ENCODE measurements at regions not wholly inside any gene's neighbourhood (a gene's known extent, or its start where the extent isn't known, plus 50 kb on each side); places are given as distances from the start of the nearest gene placed in this dataset.

DNA sequence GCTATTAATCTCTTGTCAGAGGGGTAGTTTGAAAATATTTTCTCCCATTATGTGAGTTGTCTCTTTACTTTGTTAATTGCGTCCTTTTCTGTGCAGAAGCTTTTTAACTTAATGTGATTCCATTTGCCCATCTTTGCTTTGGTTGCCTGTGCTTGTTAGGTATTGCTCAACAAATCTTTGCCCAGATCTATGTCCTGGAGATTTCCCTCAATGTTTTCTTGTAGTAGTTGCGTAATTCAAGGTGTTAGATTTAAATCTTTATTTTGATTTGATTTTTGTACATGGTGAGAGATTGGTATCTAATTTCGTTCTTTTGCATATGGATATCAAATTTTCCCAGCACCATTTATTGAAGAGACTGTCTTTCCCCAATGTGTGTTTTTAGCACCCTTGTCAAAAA lies 567.2 kb downstream of the DNAJB9 start:
- TF ChIP-seq, protein P1, sequence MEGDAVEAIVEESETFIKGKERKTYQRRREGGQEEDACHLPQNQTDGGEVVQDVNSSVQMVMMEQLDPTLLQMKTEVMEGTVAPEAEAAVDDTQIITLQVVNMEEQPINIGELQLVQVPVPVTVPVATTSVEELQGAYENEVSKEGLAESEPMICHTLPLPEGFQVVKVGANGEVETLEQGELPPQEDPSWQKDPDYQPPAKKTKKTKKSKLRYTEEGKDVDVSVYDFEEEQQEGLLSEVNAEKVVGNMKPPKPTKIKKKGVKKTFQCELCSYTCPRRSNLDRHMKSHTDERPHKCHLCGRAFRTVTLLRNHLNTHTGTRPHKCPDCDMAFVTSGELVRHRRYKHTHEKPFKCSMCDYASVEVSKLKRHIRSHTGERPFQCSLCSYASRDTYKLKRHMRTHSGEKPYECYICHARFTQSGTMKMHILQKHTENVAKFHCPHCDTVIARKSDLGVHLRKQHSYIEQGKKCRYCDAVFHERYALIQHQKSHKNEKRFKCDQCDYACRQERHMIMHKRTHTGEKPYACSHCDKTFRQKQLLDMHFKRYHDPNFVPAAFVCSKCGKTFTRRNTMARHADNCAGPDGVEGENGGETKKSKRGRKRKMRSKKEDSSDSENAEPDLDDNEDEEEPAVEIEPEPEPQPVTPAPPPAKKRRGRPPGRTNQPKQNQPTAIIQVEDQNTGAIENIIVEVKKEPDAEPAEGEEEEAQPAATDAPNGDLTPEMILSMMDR (IDR thresholded peaks at IDR 0.05) = no peak
- no peak for TF ChIP-seq POLR2A (IDR thresholded peaks at IDR 0.05)

All from thyroid gland (tissue), 4 donors.